SU-DHL-6 (cell line): ENCODE measurements at regions not wholly inside any gene's neighbourhood (a gene's known extent, or its start where the extent isn't known, plus 50 kb on each side); places are given as distances from the start of the nearest gene placed in this dataset.

Experiments
- EZH2phosphoT487 ChIP-seq: fragments of 200-600 bp; sonication (generic), shearing (Covaris generic); conservative IDR thresholded peaks from 2 replicates; pipeline ENCODE4 v1.6.1; 2018; ENCODE audit warnings: mild to moderate bottlenecking, antibody characterized with exemption, low read length, moderate library complexity, mixed read lengths
- TF ChIP-seq, protein P1 (sequence below): fragments of 200-600 bp; sonication (generic); IDR thresholded peaks from one replicate; pipeline ENCODE4 v1.5.1; 2017; ENCODE audit warnings: antibody characterized with exemption, mild to moderate bottlenecking, low read length, moderate library complexity; ENCODE audit not compliant: insufficient read depth, poor library complexity, severe bottlenecking

DNA sequence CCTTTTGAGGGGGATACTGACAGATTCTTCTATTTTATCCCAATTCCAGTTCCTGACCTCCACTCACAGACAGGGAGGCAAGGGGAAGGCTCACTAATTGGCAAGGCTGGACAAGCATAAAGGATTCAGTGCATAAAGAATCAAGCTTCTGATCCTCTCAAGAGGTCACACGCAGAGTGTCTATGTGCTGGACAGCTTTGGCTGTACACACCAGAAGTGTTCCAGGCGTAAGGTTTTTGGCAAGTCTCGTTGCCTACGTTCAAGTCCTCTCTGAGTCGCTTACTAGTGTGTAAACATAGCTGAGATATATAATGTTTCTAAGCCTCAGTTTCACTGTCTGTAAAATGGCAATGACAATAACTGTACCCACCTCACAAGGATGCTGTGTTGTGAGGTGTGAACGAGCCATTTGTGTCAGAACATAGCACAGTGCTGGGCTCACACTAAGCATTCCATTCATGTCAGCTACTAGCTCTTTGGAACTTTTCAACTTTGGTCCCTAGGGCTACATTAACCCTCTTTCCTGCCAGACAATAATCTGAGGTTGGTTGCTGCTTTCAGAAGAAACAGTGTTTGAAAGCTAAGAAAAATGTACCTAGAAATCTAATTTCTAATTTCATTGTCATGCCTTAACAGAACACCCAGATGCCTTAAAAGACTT, 52.1 kb downstream of the PALM2AKAP2 start:
- TF ChIP-seq, protein P1, sequence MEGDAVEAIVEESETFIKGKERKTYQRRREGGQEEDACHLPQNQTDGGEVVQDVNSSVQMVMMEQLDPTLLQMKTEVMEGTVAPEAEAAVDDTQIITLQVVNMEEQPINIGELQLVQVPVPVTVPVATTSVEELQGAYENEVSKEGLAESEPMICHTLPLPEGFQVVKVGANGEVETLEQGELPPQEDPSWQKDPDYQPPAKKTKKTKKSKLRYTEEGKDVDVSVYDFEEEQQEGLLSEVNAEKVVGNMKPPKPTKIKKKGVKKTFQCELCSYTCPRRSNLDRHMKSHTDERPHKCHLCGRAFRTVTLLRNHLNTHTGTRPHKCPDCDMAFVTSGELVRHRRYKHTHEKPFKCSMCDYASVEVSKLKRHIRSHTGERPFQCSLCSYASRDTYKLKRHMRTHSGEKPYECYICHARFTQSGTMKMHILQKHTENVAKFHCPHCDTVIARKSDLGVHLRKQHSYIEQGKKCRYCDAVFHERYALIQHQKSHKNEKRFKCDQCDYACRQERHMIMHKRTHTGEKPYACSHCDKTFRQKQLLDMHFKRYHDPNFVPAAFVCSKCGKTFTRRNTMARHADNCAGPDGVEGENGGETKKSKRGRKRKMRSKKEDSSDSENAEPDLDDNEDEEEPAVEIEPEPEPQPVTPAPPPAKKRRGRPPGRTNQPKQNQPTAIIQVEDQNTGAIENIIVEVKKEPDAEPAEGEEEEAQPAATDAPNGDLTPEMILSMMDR, result no peak
- no peak for TF ChIP-seq EZH2phosphoT487
